Tibial nerve (tissue), 3 donors: ENCODE measurements at regions not wholly inside any gene's neighbourhood (a gene's known extent, or its start where the extent isn't known, plus 50 kb on each side); places are given as distances from the start of the nearest gene placed in this dataset.

Experiments used
- POLR2A ChIP-seq, 2 donors: fragments of 450-650 bp; IDR thresholded peaks; one replicate each; pipeline ENCODE4 v1.6.1; 2017; ENCODE audit warnings: antibody characterized with exemption in 2 of 2, mild to moderate bottlenecking in 2 of 2, moderate library complexity in 2 of 2
- TF ChIP-seq, protein P1 (sequence below), 5 experiments: fragments of 200-600 bp in 3 of 5; fragments of 450-650 bp in 2 of 5; sonication (generic) in 3 of 5; IDR thresholded peaks; one replicate each; pipeline ENCODE4 v1.5.1; 2016 to 2019; ENCODE audit warnings: antibody characterized with exemption in 5 of 5, mild to moderate bottlenecking in 3 of 5, moderate library complexity in 2 of 5

DNA sequence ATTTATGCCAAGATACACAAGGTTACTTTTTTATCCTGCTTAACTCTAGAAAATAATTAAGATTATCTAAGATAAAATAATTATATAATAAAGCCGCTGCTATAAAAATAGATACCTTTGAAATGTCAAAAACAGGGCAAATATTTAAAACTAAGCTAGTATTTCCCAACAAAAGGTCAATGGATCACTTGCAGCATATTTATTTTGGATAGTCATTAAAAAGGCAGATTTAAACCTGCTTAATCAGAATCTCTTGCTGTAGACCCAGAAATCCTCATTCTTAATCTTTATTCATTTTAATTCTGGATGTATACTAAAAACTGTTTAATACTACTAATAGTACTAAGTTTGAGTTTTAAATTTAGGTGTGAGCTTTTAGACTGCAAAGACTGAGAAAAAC lies 139.0 kb upstream of the CWC22 start:
- TF ChIP-seq, protein P1, sequence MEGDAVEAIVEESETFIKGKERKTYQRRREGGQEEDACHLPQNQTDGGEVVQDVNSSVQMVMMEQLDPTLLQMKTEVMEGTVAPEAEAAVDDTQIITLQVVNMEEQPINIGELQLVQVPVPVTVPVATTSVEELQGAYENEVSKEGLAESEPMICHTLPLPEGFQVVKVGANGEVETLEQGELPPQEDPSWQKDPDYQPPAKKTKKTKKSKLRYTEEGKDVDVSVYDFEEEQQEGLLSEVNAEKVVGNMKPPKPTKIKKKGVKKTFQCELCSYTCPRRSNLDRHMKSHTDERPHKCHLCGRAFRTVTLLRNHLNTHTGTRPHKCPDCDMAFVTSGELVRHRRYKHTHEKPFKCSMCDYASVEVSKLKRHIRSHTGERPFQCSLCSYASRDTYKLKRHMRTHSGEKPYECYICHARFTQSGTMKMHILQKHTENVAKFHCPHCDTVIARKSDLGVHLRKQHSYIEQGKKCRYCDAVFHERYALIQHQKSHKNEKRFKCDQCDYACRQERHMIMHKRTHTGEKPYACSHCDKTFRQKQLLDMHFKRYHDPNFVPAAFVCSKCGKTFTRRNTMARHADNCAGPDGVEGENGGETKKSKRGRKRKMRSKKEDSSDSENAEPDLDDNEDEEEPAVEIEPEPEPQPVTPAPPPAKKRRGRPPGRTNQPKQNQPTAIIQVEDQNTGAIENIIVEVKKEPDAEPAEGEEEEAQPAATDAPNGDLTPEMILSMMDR (IDR thresholded peaks at IDR 0.05) = no peak
- TF ChIP-seq POLR2A (IDR thresholded peaks at IDR 0.05) = no peak
